ENCODE measurements at regions not wholly inside any gene's neighbourhood (a gene's known extent, or its start where the extent isn't known, plus 50 kb on each side); places are given as distances from the start of the nearest gene placed in this dataset.

GRCh38 chr13:104833221-104833620 is 1702.2 kb downstream of the EFNB2 start:
- WGBS, 2 donors = 74 to 81% methylated on average over 1 of the region's 1 CpG
- Histone ChIP-seq H3K36me3 (no peaks in the 10 kb centered on the region), H3K4me3 (no peak overlapping the region), H3K27ac (no peak overlapping the region), H3K9me3 (no peaks in the 10 kb centered on the region), H3K4me1 (no peaks in the 10 kb centered on the region), H3K27me3 (no peaks in the 10 kb centered on the region)
- intact Hi-C loops (cut with DNase I) = no loop called here
- TF ChIP-seq POLR2A (IDR thresholded peaks at IDR 0.05) (no peak), CTCF (IDR thresholded peaks at IDR 0.05) (no peak), EP300 (IDR thresholded peaks at IDR 0.05) (no peak), POLR2AphosphoS5 (IDR thresholded peaks at IDR 0.05) (no peak)
- no peak for DNase-seq

GRCh38 chr13:104832231-104832630 is 1703.2 kb downstream of the EFNB2 start:
- Histone ChIP-seq H3K4me3 (no peak overlapping the region), H3K27me3 (no peaks in the 10 kb centered on the region), H3K27ac (no peak overlapping the region), H3K4me1 (no peaks in the 10 kb centered on the region), H3K36me3 (no peaks in the 10 kb centered on the region), H3K9me3 (no peaks in the 10 kb centered on the region)
- 63 to 66% methylated on average over 4 of the region's 4 CpGs for WGBS, 2 donors
- DNase-seq = no peak
- intact Hi-C loops (cut with DNase I) = no loop called here
- TF ChIP-seq EP300 (IDR thresholded peaks at IDR 0.05) (no peak), POLR2AphosphoS5 (IDR thresholded peaks at IDR 0.05) (no peak), POLR2A (IDR thresholded peaks at IDR 0.05) (no peak), CTCF (IDR thresholded peaks at IDR 0.05) (no peak)

- no peaks in the 10 kb centered on the region for H3K27me3 ChIP-seq
- no peak overlapping the region for H3K4me3 ChIP-seq
- H3K9me3 ChIP-seq = no peaks in the 10 kb centered on the region
- WGBS, 2 donors = 78 to 83% methylated on average over 6 of the region's 6 CpGs
- intact Hi-C loops (cut with DNase I) = no loop called here
- H3K36me3 ChIP-seq = no peaks in the 10 kb centered on the region
- no peak for TF ChIP-seq EP300 (IDR thresholded peaks at IDR 0.05)
- no peak for TF ChIP-seq CTCF (IDR thresholded peaks at IDR 0.05)
- no peak for TF ChIP-seq POLR2AphosphoS5 (IDR thresholded peaks at IDR 0.05)
- no peak for TF ChIP-seq POLR2A (IDR thresholded peaks at IDR 0.05)
- no peak for DNase-seq
- no peak overlapping the region for H3K27ac ChIP-seq
- no peaks in the 10 kb centered on the region for H3K4me1 ChIP-seq
Measured at GRCh38 chr13:104831831-104832230, 1703.6 kb downstream of the EFNB2 start.

DNA sequence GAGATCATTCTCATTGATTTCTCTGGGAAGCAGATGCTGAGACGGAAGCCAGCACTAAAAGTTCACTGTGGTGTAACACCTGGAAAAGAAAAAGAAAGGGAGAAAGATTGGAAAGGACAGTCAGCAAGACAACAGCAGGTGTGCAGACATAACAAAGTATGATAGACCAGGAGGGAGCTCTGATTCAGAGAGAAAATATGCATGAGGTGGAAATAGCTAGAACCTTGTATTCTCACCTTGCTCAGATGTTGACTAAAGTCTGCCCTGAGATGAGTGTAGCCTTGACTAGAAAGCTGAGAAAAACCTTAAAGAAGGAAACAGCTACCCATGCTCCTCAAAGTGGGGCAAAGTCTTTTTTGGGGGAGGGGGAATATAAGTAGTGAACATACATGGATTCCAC is 1711.8 kb downstream of the EFNB2 start:
- intact Hi-C loops (cut with DNase I) = no loop called here
- no peak for DNase-seq
- Histone ChIP-seq H3K4me3 (no peak overlapping the region), H3K4me1 (no peaks in the 10 kb centered on the region), H3K36me3 (no peaks in the 10 kb centered on the region), H3K9me3 (no peaks in the 10 kb centered on the region), H3K27me3 (no peaks in the 10 kb centered on the region), H3K27ac (no peak overlapping the region)
- 88 to 89% methylated on average over 1 of the region's 1 CpG for WGBS, 2 donors
- no peak for TF ChIP-seq POLR2A (IDR thresholded peaks at IDR 0.05)
- no peak for TF ChIP-seq EP300 (IDR thresholded peaks at IDR 0.05)
- TF ChIP-seq CTCF (IDR thresholded peaks at IDR 0.05) = no peak
- TF ChIP-seq POLR2AphosphoS5 (IDR thresholded peaks at IDR 0.05) = no peak

DNA sequence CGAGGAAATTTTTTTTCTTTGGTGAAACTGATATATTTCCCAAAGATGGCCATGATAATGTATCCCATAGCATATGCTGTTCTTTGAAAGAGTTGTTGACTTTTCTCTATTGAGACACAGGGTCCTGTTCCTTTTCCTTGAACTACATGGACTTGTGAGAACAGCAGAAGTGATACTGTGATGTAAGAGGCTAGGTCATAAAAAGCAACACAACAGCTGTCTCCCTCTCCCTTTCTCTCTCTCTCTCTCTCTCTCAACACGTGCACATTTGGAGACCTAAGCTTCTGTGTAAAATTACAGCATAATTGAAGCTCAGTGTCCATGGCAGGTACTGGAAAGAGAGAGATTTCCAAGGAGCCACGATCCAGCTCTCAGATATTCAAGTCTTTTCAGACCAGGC is 1712.4 kb downstream of the EFNB2 start:
- Histone ChIP-seq H3K4me3 (no peak overlapping the region), H3K9me3 (no peaks in the 10 kb centered on the region), H3K36me3 (no peaks in the 10 kb centered on the region), H3K4me1 (no peaks in the 10 kb centered on the region), H3K27ac (no peak overlapping the region), H3K27me3 (no peaks in the 10 kb centered on the region)
- no peak for DNase-seq
- intact Hi-C loops (cut with DNase I) = no loop called here
- TF ChIP-seq CTCF (IDR thresholded peaks at IDR 0.05) (no peak), POLR2A (IDR thresholded peaks at IDR 0.05) (no peak), POLR2AphosphoS5 (IDR thresholded peaks at IDR 0.05) (no peak), EP300 (IDR thresholded peaks at IDR 0.05) (no peak)
- 14 to 50% methylated on average over 3 of the region's 3 CpGs for WGBS, 2 donors
